GM23338 (cell line): ENCODE measurements at regions not wholly inside any gene's neighbourhood (a gene's known extent, or its start where the extent isn't known, plus 50 kb on each side); places are given as distances from the start of the nearest gene placed in this dataset.

Source experiments
- ATAC-seq: fragments of 200-7000 bp; cut with Tn5 transposase; 3 replicates; pipeline ENCODE4 v1.9.1; 2020
- DNase-seq: peaks from one replicate; pipeline ENCODE4 v3.0.0-alpha.2; 2015; ENCODE audit warnings: low spot score
- H2AFZ ChIP-seq: fragments of 200-600 bp; sonication (generic); 2 replicates; pipeline ENCODE4 v1.8.0; 2016; ENCODE audit warnings: antibody characterized with exemption, mild to moderate bottlenecking, moderate library complexity
- H3F3A ChIP-seq: fragments of 200-600 bp; sonication (generic); replicated peaks from 2 replicates; pipeline ENCODE4 v1.8.0; 2017; ENCODE audit warnings: antibody characterized with exemption, mixed run types, low read depth
- H3K27ac ChIP-seq: fragments of 200-600 bp; sonication (generic); 2 replicates; pipeline ENCODE4 v1.6.1; 2016; ENCODE audit warnings: low read depth
- H3K27me3 ChIP-seq: fragments of 200-600 bp; sonication (generic); 2 replicates; pipeline ENCODE4 v1.8.0; 2016; ENCODE audit warnings: mild to moderate bottlenecking, mixed run types, moderate library complexity; ENCODE audit not compliant: insufficient read depth
- H3K36me3 ChIP-seq: fragments of 200-600 bp; sonication (generic); 2 replicates; pipeline ENCODE4 v1.8.0; 2016; ENCODE audit warnings: mild to moderate bottlenecking; ENCODE audit not compliant: insufficient read depth
- H3K4me1 ChIP-seq: fragments of 200-600 bp; sonication (generic); 2 replicates; pipeline ENCODE4 v1.8.0; 2016; ENCODE audit warnings: mild to moderate bottlenecking, moderate library complexity; ENCODE audit not compliant: insufficient read depth
- H3K4me2 ChIP-seq: fragments of 200-600 bp; sonication (generic); 2 replicates; pipeline ENCODE4 v1.7.1; 2017; ENCODE audit warnings: mixed run types
- H3K4me3 ChIP-seq: fragments of 200-600 bp; sonication (generic); 2 replicates; pipeline ENCODE4 v1.6.1; 2016; ENCODE audit warnings: mixed run types
- H3K79me2 ChIP-seq: fragments of 200-600 bp; sonication (generic); replicated peaks from 2 replicates; pipeline ENCODE4 v1.8.0; 2017; ENCODE audit warnings: mild to moderate bottlenecking; ENCODE audit not compliant: insufficient read depth
- H3K9me2 ChIP-seq: fragments of 200-600 bp; sonication (generic); 2 replicates; pipeline ENCODE4 v1.8.0; 2017; ENCODE audit not compliant: insufficient read depth
- H4K20me1 ChIP-seq: fragments of 200-600 bp; sonication (generic); replicated peaks from 2 replicates; pipeline ENCODE4 v1.8.0; 2017; ENCODE audit warnings: mild to moderate bottlenecking; ENCODE audit not compliant: insufficient read depth
- H3K27ac Mint-ChIP-seq: 2 replicates; pipeline ENCODE4 v1.8.0; 2020; ENCODE audit warnings: inconsistent platforms, mild to moderate bottlenecking, moderate library complexity, mixed read lengths
- H3K27me3 Mint-ChIP-seq: 3 replicates; pipeline ENCODE4 v1.8.0; 2022; ENCODE audit warnings: low read depth, mild to moderate bottlenecking, moderate library complexity, mixed read lengths, inconsistent platforms; ENCODE audit not compliant: insufficient read depth, poor library complexity
- H3K36me3 Mint-ChIP-seq: 3 replicates; pipeline ENCODE4 v1.8.0; 2021; ENCODE audit warnings: low read depth, mild to moderate bottlenecking, inconsistent platforms, moderate library complexity, mixed read lengths
- H3K4me1 Mint-ChIP-seq: 3 replicates; pipeline ENCODE4 v1.8.0; 2020; ENCODE audit warnings: mild to moderate bottlenecking, inconsistent platforms, mixed read lengths
- H3K4me3 Mint-ChIP-seq: 3 replicates; pipeline ENCODE4 v1.8.0; 2021; ENCODE audit warnings: moderate library complexity, mild to moderate bottlenecking, inconsistent platforms, mixed read lengths
- H3K9me3 Mint-ChIP-seq: 3 replicates; pipeline ENCODE4 v1.8.0; 2020; ENCODE audit warnings: moderate library complexity, mild to moderate bottlenecking, inconsistent platforms, mixed read lengths
- ETS1 ChIP-seq: IDR thresholded peaks from 2 replicates; pipeline ENCODE4 v1.6.1; 2016; ENCODE audit warnings: antibody characterized with exemption
- NANOG ChIP-seq: IDR thresholded peaks from 2 replicates; pipeline ENCODE4 v1.6.1; 2016; ENCODE audit warnings: antibody characterized with exemption, borderline replicate concordance
- TF ChIP-seq, protein P1 (sequence below), 2 experiments: fragments of 200-600 bp in 1 of 2; sonication (generic) in 1 of 2; conservative IDR thresholded peaks; 2 replicates each; pipeline versions ENCODE4 v1.5.1 to v1.6.1; 2016 to 2017; ENCODE audit warnings: antibody characterized with exemption in 2 of 2, low read depth in 2 of 2, mild to moderate bottlenecking in 2 of 2, moderate library complexity in 1 of 2
- TF ChIP-seq, protein P2 (sequence below): fragments of 250-450 bp; sonication (Bioruptor Pico); IDR thresholded peaks from 2 replicates; pipeline ENCODE4 v1.5.0; 2020; ENCODE audit warnings: mild to moderate bottlenecking, moderate library complexity

DNA sequence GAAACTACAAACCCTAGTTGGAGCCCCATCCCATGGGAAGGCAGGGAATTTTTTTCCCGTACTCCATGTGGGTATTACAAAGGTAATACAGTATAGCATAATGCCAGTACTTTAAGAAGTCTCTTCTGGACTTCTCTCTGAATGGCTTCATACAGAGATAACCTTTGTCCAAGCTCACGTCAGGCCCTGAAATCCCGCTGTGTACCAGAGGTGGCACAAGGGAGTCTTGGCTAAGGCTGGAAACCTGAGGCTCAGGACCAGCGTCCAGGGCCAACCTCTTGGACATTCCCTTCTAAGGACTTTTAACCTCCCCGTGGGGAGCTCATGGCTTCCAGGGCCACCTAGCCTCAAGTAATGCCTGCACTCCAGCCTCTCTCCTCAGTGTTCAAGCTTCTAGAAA is 338.9 kb upstream of the FAM241A start:
- no peaks in the 10 kb centered on the region for H4K20me1 ChIP-seq
- no peak overlapping the region for H3K4me2 ChIP-seq
- no peak overlapping the region for H2AFZ ChIP-seq
- TF ChIP-seq ETS1: no peak
- TF ChIP-seq, protein P1, sequence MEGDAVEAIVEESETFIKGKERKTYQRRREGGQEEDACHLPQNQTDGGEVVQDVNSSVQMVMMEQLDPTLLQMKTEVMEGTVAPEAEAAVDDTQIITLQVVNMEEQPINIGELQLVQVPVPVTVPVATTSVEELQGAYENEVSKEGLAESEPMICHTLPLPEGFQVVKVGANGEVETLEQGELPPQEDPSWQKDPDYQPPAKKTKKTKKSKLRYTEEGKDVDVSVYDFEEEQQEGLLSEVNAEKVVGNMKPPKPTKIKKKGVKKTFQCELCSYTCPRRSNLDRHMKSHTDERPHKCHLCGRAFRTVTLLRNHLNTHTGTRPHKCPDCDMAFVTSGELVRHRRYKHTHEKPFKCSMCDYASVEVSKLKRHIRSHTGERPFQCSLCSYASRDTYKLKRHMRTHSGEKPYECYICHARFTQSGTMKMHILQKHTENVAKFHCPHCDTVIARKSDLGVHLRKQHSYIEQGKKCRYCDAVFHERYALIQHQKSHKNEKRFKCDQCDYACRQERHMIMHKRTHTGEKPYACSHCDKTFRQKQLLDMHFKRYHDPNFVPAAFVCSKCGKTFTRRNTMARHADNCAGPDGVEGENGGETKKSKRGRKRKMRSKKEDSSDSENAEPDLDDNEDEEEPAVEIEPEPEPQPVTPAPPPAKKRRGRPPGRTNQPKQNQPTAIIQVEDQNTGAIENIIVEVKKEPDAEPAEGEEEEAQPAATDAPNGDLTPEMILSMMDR (conservative IDR thresholded peaks at IDR 0.05; ENCODE audit: low read depth in 2 of 2): peak; percentile 48 to 51
- no peak for TF ChIP-seq NANOG
- TF ChIP-seq, protein P2, sequence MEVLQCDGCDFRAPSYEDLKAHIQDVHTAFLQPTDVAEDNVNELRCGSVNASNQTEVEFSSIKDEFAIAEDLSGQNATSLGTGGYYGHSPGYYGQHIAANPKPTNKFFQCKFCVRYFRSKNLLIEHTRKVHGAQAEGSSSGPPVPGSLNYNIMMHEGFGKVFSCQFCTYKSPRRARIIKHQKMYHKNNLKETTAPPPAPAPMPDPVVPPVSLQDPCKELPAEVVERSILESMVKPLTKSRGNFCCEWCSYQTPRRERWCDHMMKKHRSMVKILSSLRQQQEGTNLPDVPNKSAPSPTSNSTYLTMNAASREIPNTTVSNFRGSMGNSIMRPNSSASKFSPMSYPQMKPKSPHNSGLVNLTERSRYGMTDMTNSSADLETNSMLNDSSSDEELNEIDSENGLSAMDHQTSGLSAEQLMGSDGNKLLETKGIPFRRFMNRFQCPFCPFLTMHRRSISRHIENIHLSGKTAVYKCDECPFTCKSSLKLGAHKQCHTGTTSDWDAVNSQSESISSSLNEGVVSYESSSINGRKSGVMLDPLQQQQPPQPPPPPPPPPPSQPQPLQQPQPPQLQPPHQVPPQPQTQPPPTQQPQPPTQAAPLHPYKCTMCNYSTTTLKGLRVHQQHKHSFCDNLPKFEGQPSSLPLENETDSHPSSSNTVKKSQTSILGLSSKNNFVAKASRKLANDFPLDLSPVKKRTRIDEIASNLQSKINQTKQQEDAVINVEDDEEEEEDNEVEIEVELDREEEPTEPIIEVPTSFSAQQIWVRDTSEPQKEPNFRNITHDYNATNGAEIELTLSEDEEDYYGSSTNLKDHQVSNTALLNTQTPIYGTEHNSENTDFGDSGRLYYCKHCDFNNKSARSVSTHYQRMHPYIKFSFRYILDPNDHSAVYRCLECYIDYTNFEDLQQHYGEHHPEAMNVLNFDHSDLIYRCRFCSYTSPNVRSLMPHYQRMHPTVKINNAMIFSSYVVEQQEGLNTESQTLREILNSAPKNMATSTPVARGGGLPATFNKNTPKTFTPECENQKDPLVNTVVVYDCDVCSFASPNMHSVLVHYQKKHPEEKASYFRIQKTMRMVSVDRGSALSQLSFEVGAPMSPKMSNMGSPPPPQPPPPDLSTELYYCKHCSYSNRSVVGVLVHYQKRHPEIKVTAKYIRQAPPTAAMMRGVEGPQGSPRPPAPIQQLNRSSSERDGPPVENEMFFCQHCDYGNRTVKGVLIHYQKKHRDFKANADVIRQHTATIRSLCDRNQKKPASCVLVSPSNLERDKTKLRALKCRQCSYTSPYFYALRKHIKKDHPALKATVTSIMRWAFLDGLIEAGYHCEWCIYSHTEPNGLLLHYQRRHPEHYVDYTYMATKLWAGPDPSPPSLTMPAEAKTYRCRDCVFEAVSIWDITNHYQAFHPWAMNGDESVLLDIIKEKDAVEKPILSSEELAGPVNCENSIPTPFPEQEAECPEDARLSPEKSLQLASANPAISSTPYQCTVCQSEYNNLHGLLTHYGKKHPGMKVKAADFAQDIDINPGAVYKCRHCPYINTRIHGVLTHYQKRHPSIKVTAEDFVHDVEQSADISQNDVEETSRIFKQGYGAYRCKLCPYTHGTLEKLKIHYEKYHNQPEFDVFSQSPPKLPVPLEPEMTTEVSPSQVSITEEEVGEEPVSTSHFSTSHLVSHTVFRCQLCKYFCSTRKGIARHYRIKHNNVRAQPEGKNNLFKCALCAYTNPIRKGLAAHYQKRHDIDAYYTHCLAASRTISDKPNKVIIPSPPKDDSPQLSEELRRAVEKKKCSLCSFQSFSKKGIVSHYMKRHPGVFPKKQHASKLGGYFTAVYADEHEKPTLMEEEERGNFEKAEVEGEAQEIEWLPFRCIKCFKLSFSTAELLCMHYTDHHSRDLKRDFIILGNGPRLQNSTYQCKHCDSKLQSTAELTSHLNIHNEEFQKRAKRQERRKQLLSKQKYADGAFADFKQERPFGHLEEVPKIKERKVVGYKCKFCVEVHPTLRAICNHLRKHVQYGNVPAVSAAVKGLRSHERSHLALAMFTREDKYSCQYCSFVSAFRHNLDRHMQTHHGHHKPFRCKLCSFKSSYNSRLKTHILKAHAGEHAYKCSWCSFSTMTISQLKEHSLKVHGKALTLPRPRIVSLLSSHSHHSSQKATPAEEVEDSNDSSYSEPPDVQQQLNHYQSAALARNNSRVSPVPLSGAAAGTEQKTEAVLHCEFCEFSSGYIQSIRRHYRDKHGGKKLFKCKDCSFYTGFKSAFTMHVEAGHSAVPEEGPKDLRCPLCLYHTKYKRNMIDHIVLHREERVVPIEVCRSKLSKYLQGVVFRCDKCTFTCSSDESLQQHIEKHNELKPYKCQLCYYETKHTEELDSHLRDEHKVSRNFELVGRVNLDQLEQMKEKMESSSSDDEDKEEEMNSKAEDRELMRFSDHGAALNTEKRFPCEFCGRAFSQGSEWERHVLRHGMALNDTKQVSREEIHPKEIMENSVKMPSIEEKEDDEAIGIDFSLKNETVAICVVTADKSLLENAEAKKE (CRISPR knock-in tag): 0 out of 2 replicates have a peak, but pooled peaks have one; percentile 44
- Mint-ChIP-seq H3K4me3 (no peak overlapping the region), H3K27ac (no peak overlapping the region), H3K27me3 (peaks cover 35% of the 10 kb centered on the region), H3K4me1 (peaks cover 19% of the 10 kb centered on the region), H3K9me3 (no peaks in the 10 kb centered on the region), H3K36me3 (no peaks in the 10 kb centered on the region)
- peaks cover 45% of the 10 kb centered on the region for H3K27me3 ChIP-seq
- no peaks in the 10 kb centered on the region for H3K79me2 ChIP-seq
- H3F3A ChIP-seq: no peaks in the 10 kb centered on the region
- H3K9me2 ChIP-seq: no peaks in the 10 kb centered on the region
- peak; percentile 91 for ATAC-seq
- H3K36me3 ChIP-seq: no peaks in the 10 kb centered on the region
- H3K4me1 ChIP-seq: peaks cover 13% of the 10 kb centered on the region; the same call in 1 of the 2 replicates
- peak; percentile 81 for DNase-seq
- H3K4me3 ChIP-seq: no peak overlapping the region
- H3K27ac ChIP-seq: no peak overlapping the region
